DLD1 (cell line): ENCODE measurements at regions not wholly inside any gene's neighbourhood (a gene's known extent, or its start where the extent isn't known, plus 50 kb on each side); places are given as distances from the start of the nearest gene placed in this dataset.
"Not testable (repeated sequence)": the region's sequence is repeated elsewhere in the genome, so short reads cannot be mapped to it uniquely, and the experiment has no call there.

Experiments used
- in situ Hi-C: cut with HindIII; loops from 2 replicates; pipeline ENCODE4 v1.10.0; 2017; ENCODE audit warnings: low sequenced_read_pairs

DNA sequence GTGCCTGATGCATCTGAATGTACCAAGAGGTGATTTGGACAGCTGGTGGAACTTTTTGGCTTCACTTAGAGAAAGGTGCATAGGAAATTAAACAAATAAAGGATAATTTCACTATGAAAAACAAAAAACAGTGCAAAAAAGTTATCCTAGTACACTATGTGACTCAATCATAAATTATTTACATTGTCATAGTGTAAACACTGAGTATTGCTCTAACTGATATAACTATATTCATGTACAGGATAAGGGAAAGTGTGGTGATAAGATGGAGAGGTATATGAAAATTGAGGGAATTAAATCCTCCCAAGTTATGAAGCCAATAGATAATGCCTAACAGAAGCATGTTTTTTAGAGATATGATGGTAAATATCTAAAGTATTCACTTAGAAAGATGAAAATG is 50.2 kb upstream of the CPNE4 start:
- in situ Hi-C loops: no loop called here

DNA sequence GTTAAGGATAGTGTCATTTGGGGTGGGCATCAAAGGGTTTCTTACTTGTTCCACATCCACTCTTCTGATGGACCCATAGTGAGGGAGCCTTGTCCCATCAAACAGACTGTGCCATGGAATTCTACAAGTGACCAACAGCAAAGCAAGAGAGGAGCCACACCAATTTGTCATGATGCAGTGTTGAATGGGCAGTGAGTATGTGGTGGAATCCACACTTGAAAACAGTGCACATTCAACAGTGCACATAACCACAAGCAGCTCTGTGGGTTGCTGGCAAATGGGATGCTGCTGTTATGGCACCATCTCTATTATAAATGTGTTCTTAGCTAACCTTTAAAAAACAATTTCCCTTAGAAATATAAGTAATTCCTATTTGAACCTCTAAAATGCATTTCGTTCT is 52.5 kb upstream of the CPNE4 start:
- in situ Hi-C loops: no loop called here

DNA sequence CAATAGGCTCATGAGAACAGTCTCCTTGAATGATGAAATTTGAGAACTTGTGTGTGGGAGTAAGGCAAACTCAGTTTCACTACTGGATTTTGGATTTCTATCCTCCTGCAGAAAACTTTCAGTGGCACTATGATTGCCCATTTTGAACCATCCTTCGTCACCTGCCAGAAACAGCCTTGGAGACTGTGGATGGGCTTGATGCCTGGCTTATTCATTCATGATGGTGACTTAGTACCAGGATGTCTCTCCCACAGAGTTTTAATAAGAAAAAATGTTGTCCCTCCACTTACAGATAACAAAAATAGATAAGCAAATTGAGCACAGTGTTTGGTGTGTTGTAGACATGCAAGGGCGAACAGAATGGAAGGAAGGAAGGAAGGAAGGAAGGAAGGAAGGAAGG is 53.5 kb upstream of the CPNE4 start:
- in situ Hi-C loops: no loop called here

- in situ Hi-C loops: no loop called here
Measured at GRCh38 chr3:132090921-132091320, 56.1 kb upstream of the CPNE4 start.

- in situ Hi-C loops: no loop called here
Measured at GRCh38 chr3:132116601-132117000, 81.8 kb upstream of the CPNE4 start.

DNA sequence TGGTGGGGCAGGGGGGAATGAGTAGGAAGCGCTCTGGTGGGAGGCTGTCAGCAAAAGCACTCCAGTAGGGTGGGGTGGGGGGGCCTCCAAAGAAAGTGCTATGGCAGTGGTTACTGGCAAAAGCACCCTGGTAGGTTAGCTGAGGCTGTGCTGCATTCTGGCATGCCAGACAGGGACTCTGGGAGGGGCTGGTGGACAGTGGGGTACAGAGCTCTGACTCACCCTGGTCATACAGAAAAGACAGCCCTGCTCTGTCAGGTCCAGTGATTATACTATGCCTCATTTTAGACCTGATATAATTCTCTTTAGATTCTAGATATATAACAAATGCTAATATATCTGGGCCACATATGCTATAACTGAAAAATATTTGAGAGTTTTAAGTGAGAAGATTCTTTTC is 82.8 kb upstream of the CPNE4 start:
- in situ Hi-C loops: no loop called here

GRCh38 chr3:132119531-132119930 is 84.7 kb upstream of the CPNE4 start:
- in situ Hi-C loops: no loop called here

DNA sequence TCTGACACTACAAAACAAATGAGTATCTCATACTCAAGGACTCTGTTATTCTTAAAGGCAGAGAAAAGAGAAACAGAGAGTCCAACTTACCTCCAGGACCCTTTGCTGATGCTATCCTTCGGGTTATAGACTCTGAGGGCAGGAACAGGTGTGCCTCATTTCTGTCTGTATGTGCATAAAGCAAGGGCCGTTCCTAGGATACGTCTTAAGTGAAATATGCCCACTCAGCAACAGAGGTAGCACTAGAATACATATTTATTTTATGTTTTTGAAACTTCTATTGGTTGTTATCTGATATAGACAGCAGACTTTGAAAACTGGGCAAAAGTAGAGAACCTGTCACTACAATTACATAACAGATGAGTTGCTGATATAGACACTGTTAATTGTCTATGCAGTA is 89.3 kb upstream of the CPNE4 start:
- in situ Hi-C loops: no loop called here

- in situ Hi-C loops: no loop called here
Measured at GRCh38 chr3:132124651-132125284, 90.0 kb upstream of the CPNE4 start.

DNA sequence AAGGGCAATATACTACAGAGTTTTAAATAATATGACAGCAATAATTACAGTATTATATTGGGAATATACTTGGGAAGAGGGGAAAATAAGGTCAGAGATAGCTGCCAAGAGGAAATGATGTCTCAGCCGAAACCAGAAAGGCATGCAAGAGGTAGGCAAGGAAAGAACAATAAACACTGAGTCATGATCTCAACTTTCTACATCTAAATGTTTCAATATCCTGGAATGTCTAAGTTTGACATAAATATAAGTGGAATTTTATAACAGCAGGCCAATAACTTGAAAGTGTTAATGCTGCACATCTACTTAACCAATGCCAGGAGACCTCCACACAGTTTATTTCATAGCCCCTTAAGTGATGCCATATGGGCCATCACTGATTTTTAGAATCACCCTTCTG is 99.8 kb upstream of the CPNE4 start:
- in situ Hi-C loops: no loop called here

GRCh38 chr3:132135628-132136333 is 101.0 kb upstream of the CPNE4 start:
- in situ Hi-C loops: no loop called here

DNA sequence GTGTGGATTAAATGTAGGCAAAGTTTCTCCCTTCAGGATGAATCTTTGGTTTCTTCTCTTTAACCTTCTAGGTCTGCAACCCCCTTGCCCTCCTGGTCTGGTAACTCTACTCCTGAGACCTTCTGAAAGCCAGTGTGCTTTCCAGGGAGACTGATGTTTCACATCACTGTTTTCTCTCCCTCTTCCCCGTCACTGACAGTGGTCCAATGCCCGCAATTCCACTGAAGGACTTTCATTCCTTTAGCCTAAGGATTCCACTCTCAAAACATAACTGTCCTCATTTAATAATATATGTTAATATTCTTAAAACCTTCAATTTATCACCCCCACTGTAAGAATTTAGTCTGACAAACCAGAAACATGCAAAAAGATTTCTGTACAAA is 101.5 kb upstream of the CPNE4 start:
- in situ Hi-C loops: no loop called here

DNA sequence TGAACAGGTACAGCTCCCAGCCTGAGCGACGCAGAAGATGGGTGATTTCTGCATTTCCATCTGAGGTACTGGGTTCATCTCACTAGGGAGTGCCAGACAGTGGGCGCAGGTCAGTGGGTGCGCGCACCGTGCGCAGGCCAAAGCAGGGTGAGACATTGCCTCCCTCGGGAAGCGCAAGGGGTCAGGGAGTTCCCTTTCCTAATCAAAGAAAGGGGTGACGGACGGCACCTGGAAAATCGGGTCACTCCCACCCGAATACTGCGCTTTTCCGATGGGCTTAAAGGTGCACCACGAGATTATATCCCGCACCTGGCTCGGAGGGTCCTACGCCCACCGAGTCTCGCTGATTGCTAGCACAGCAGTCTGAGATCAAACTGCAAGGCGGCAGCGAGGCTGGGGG is 102.1 kb upstream of the CPNE4 start:
- in situ Hi-C loops: not testable (repeated sequence)

- in situ Hi-C loops: no loop called here
Measured at GRCh38 chr3:132145833-132146232, 111.0 kb upstream of the CPNE4 start.

DNA sequence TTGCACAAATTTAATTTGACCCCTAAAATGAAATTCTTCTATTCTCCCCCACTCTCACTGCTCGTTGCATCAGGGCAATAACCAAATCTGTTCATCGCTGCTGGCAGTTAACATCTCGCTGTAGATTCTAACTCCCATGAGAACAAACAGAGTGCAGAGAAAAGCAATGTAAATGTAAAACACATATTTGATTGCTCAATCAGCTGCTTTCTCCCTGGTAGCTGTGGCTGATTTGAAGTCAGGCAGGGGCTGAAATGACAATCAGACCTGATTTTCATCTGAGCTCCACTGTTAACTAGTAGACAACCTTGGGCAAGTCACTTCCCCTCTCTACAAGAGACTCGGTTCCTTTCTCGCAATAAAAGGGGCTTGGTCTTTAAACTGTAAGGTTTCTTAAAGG is 119.8 kb upstream of the CPNE4 start:
- in situ Hi-C loops: no loop called here

GRCh38 chr3:132159145-132159544 is 124.3 kb upstream of the CPNE4 start:
- in situ Hi-C loops: no loop called here

DNA sequence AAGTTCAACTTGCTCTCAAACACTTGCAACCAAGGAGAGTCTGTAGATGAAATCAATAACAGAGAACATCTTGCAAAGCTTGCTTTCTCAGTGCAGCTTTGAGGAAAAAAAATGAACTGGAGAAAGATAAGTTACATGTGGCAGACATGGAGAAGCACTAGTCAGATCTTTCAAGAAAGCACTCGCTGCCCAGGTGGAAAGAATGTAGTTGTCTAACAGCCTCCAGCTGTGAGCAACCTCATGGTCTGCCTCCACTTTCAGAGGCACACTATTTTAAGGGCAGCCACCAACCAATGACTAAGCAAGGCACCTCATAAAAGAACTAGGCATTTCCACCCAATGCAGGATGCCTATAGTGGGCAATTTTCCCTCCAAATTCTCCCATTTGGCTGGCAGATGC is 125.4 kb upstream of the CPNE4 start:
- in situ Hi-C loops: no loop called here

GRCh38 chr3:132161608-132162007 is 126.8 kb upstream of the CPNE4 start:
- in situ Hi-C loops: no loop called here

GRCh38 chr3:132164469-132165092 is 129.8 kb upstream of the CPNE4 start:
- in situ Hi-C loops: no loop called here

- in situ Hi-C loops: no loop called here
Measured at GRCh38 chr3:132167870-132168269, 133.1 kb upstream of the CPNE4 start.

GRCh38 chr3:132174500-132174899 is 139.7 kb upstream of the CPNE4 start:
- in situ Hi-C loops: no loop called here

DNA sequence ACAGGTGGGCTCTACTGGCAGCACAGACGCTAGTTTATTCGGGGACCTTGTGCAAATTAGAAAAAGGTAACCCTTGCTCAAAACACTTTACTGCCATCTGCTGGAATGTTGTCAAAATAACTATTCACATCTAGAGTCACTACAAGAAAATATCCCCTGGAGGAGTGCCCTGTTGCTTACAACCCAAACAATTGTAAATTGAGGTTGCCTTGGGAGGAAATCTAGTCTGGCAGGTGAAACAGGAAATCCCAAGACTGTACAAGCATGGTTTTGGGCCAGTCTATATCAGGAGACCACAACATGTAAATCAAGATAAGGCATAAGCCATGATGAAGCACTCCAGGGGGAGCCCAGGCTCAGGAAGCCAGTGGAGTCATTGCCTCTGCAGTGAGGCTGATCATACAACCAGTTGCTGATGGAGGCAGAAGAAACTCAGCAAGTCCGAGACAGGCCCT is 136.8 kb upstream of the ACP3 start:
- in situ Hi-C loops: no loop called here
